ENCODE measurements at regions not wholly inside any gene's neighbourhood (a gene's known extent, or its start where the extent isn't known, plus 50 kb on each side); places are given as distances from the start of the nearest gene placed in this dataset.
"Not testable (repeated sequence)": the region's sequence is repeated elsewhere in the genome, so short reads cannot be mapped to it uniquely, and the experiment has no call there.

DNA sequence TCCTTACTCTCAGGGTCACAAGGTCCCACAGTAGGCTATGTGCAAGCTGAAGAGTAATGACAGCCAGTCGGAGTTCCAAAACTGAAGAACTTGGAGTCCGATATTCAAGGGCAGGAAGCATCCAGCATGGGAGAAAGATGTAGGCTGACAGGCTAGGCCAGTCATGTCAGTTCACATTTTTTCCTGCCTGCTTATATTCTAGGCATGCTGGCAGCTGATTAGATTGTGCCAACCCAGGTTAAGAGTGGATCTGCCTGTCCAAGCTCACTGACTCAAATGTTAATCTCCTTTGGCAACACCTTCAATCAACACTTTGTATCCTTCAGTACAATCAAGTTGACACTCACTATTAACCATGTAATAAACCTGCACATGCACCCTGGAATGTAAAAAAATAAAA is 960.9 kb upstream of the HS3ST1 start:
- intact Hi-C loops (cut with micrococcal nuclease): no loop called here
- ChIA-PET POLR2A (no interaction called here), CTCF (interaction anchor here (1.1 kb wide), 1 partner anchor 15 kb away, joined by 3 read pairs; no protein-coding TSS in a partner anchor)
- no peaks in the 10 kb centered on the region for H3K27me3 Mint-ChIP-seq
- Histone ChIP-seq H3K4me1 (ENCODE audit: control insufficient read depth in 2 of 2, insufficient read depth in 2 of 2, low read length in 2 of 2) (no peaks in the 10 kb centered on the region), H3K27me3 (ENCODE audit: control insufficient read depth in 2 of 2, insufficient read depth in 2 of 2, low read length in 2 of 2) (no peaks in the 10 kb centered on the region), H3K36me3 (ENCODE audit: control insufficient read depth in 2 of 3, insufficient read depth in 3 of 3, low read length in 3 of 3) (no peaks in the 10 kb centered on the region), H3K4me3 (ENCODE audit: low read length) (no peak overlapping the region), H3K9me3 (ENCODE audit: control insufficient read depth in 2 of 3, low read length in 3 of 3) (no peaks in the 10 kb centered on the region), H3K27ac (ENCODE audit: low read depth, low read length) (no peak overlapping the region)
- H3K4me3 Mint-ChIP-seq: no peak overlapping the region
- H3K9me3 Mint-ChIP-seq: peaks cover 0 to 13% (median 4%) of the 10 kb centered on the region in 11 donors
- no peak for DNase-seq
- H3K27ac Mint-ChIP-seq: no peak overlapping the region
- ATAC-seq: no peak
- H3K36me3 Mint-ChIP-seq: no peaks in the 10 kb centered on the region
- H3K4me1 Mint-ChIP-seq: no peaks in the 10 kb centered on the region

DNA sequence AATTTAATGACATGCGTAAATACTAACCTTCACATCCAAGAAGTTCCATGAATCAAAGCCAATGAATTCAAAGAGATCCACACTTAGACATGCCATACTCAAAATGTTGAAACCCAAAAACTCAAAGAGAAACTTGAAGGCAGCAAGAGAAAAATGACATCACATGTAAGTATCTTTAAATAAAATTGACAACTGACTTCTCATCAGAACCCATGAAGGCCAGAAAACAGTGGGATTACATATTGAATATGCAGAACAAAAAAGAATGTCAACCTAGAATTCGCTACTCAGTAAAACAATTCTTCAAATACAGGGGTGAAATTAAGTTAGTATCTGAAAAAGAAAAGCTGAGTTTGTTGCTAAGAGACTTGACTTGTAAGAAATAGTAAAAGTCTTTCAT is 953.9 kb upstream of the HS3ST1 start:
- no peak overlapping the region for H3K4me3 ChIP-seq (ENCODE audit: low read length)
- peaks cover 0 to 35% (median 6%) of the 10 kb centered on the region in 11 donors for H3K9me3 Mint-ChIP-seq
- no peaks in the 10 kb centered on the region for H3K4me1 ChIP-seq (ENCODE audit: control insufficient read depth in 2 of 2, insufficient read depth in 2 of 2, low read length in 2 of 2)
- H3K27ac ChIP-seq (ENCODE audit: low read depth, low read length): no peak overlapping the region
- ChIA-PET CTCF (no interaction called here), POLR2A (no interaction called here)
- no peak overlapping the region for H3K27ac Mint-ChIP-seq
- H3K9me3 ChIP-seq (ENCODE audit: control insufficient read depth in 2 of 3, low read length in 3 of 3): no peaks in the 10 kb centered on the region
- ATAC-seq: no peak
- no peaks in the 10 kb centered on the region for H3K27me3 ChIP-seq (ENCODE audit: control insufficient read depth in 2 of 2, insufficient read depth in 2 of 2, low read length in 2 of 2)
- H3K36me3 Mint-ChIP-seq: no peaks in the 10 kb centered on the region
- no peaks in the 10 kb centered on the region for H3K36me3 ChIP-seq (ENCODE audit: control insufficient read depth in 2 of 3, insufficient read depth in 3 of 3, low read length in 3 of 3)
- no peaks in the 10 kb centered on the region for H3K27me3 Mint-ChIP-seq
- DNase-seq: no peak
- H3K4me3 Mint-ChIP-seq: no peak overlapping the region
- intact Hi-C loops (cut with micrococcal nuclease): no loop called here
- no peaks in the 10 kb centered on the region for H3K4me1 Mint-ChIP-seq

DNA sequence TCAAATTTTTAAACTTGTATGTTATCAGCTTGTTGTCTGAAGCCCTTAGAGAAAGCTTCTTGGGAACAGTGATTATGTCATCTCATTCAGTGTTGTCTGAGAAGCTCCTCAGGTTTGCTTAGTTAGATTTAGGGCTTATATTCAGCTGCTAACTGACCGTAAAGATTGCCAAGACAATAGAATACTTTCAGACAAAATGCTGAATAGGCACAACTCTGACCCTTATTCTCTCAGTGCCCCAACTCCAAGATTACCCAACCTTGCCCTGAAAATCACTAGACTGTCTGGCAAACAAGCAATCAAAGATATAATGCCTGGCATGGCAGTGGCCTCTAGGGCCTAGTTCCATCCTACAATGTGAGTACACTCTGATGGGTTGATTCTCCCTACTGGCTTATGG is 950.5 kb upstream of the HS3ST1 start:
- CTCF ChIA-PET: no interaction called here
- peaks cover 0 to 37% (median 4%) of the 10 kb centered on the region in 11 donors for H3K9me3 Mint-ChIP-seq
- H3K27ac Mint-ChIP-seq: no peak overlapping the region
- no peaks in the 10 kb centered on the region for H3K36me3 ChIP-seq (ENCODE audit: control insufficient read depth in 2 of 3, insufficient read depth in 3 of 3, low read length in 3 of 3)
- no peaks in the 10 kb centered on the region for H3K9me3 ChIP-seq (ENCODE audit: control insufficient read depth in 2 of 3, low read length in 3 of 3)
- H3K27ac ChIP-seq (ENCODE audit: low read depth, low read length): no peak overlapping the region
- ATAC-seq (no peak), DNase-seq (no peak)
- no peaks in the 10 kb centered on the region for H3K36me3 Mint-ChIP-seq
- H3K27me3 Mint-ChIP-seq: no peaks in the 10 kb centered on the region
- intact Hi-C loops (cut with micrococcal nuclease): no loop called here
- H3K4me3 Mint-ChIP-seq: no peak overlapping the region
- no peak overlapping the region for H3K4me3 ChIP-seq (ENCODE audit: low read length)
- no peaks in the 10 kb centered on the region for H3K4me1 ChIP-seq (ENCODE audit: control insufficient read depth in 2 of 2, insufficient read depth in 2 of 2, low read length in 2 of 2)
- H3K4me1 Mint-ChIP-seq: no peaks in the 10 kb centered on the region
- POLR2A ChIA-PET: no interaction called here
- H3K27me3 ChIP-seq (ENCODE audit: control insufficient read depth in 2 of 2, insufficient read depth in 2 of 2, low read length in 2 of 2): no peaks in the 10 kb centered on the region

DNA sequence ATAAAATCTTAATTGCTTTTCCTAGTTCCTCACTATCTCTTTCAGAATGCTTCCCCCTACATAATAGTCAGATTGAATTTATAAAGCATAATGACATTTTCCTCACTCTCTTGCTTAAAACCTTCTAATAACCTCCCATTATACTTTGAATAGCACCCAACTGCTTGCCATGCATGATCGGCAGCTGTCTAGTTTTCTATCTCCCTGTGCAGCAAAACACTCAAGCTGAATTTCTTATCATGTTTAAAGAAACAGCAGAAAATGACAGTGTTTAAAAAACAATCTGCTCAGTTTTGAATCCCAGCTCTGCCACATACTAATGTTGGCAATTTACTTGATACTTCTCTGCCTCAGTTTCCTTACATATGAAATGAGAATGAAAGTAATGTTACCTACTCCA is 947.1 kb upstream of the HS3ST1 start:
- Histone ChIP-seq H3K27ac (ENCODE audit: low read depth, low read length) (no peak overlapping the region), H3K36me3 (ENCODE audit: control insufficient read depth in 2 of 3, insufficient read depth in 3 of 3, low read length in 3 of 3) (no peaks in the 10 kb centered on the region), H3K27me3 (ENCODE audit: control insufficient read depth in 2 of 2, insufficient read depth in 2 of 2, low read length in 2 of 2) (no peaks in the 10 kb centered on the region), H3K9me3 (ENCODE audit: control insufficient read depth in 2 of 3, low read length in 3 of 3) (no peaks in the 10 kb centered on the region), H3K4me3 (ENCODE audit: low read length) (no peak overlapping the region), H3K4me1 (ENCODE audit: control insufficient read depth in 2 of 2, insufficient read depth in 2 of 2, low read length in 2 of 2) (no peaks in the 10 kb centered on the region)
- ChIA-PET POLR2A (no interaction called here), CTCF (no interaction called here)
- Mint-ChIP-seq H3K36me3 (no peaks in the 10 kb centered on the region), H3K27me3 (no peaks in the 10 kb centered on the region), H3K27ac (no peak overlapping the region), H3K4me1 (no peaks in the 10 kb centered on the region), H3K9me3 (peaks cover 0 to 19% (median 4%) of the 10 kb centered on the region in 11 donors), H3K4me3 (no peak overlapping the region)
- intact Hi-C loops (cut with micrococcal nuclease): no loop called here
- DNase-seq: no peak
- ATAC-seq: no peak

DNA sequence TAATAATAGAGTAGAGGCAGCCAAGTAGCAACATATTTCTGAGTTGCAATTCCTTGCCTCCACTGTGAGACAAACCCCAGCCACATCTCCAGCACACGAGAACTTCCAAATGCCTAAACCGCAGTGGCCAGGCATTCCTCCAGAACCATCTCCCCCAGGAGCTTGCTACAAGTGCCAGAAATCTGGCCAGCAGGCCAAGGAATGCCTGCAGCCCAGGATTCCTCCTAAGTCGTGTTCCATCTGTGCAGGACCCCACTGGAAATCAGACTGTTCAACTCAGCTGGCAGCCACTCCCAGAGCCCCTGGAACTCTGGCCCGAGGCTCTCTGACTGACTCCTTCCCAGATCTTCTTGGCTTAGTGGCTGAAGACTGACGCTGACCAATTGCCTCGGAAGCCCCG is 937.2 kb upstream of the HS3ST1 start:
- H3K27me3 ChIP-seq (ENCODE audit: control insufficient read depth in 2 of 2, insufficient read depth in 2 of 2, low read length in 2 of 2); H3K27ac Mint-ChIP-seq; H3K4me1 Mint-ChIP-seq; H3K27ac ChIP-seq (ENCODE audit: low read depth, low read length); H3K4me3 Mint-ChIP-seq; ATAC-seq; H3K27me3 Mint-ChIP-seq; intact Hi-C loops (cut with micrococcal nuclease); CTCF ChIA-PET; POLR2A ChIA-PET; H3K9me3 ChIP-seq (ENCODE audit: control insufficient read depth in 2 of 3, low read length in 3 of 3); H3K36me3 ChIP-seq (ENCODE audit: control insufficient read depth in 2 of 3, insufficient read depth in 3 of 3, low read length in 3 of 3); H3K4me3 ChIP-seq (ENCODE audit: low read length); H3K4me1 ChIP-seq (ENCODE audit: control insufficient read depth in 2 of 2, insufficient read depth in 2 of 2, low read length in 2 of 2); H3K36me3 Mint-ChIP-seq; DNase-seq: not testable (repeated sequence)
- peaks cover 1 to 20% (median 9%) of the 10 kb centered on the region in 11 donors for H3K9me3 Mint-ChIP-seq

DNA sequence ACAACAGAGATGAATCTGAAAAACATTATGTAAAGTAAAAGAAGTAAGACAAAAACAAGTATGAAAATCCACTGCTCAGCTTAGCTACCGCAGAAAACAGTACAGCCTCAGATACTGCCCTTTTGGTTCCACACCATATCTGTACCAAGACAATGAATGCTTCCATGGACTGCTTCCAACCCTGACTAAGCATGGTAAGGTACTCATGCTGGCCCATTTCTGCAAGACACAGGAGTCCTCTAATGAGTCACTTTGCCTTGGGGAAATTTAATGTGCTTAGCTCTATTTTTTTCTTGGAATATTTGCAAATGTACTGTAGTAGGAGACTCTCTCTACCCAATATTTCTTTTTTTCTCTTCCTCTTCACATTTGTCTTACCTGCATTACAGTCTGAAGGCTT is 931.7 kb upstream of the HS3ST1 start:
- ChIA-PET POLR2A (no interaction called here), CTCF (no interaction called here)
- H3K27ac ChIP-seq (ENCODE audit: low read depth, low read length): no peak overlapping the region
- H3K27me3 ChIP-seq (ENCODE audit: control insufficient read depth in 2 of 2, insufficient read depth in 2 of 2, low read length in 2 of 2): no peaks in the 10 kb centered on the region
- no peaks in the 10 kb centered on the region for H3K36me3 ChIP-seq (ENCODE audit: control insufficient read depth in 2 of 3, insufficient read depth in 3 of 3, low read length in 3 of 3)
- Mint-ChIP-seq H3K27me3 (no peaks in the 10 kb centered on the region), H3K36me3 (no peaks in the 10 kb centered on the region), H3K4me3 (no peak overlapping the region), H3K27ac (no peak overlapping the region), H3K4me1 (no peaks in the 10 kb centered on the region), H3K9me3 (peaks cover 1 to 30% (median 9%) of the 10 kb centered on the region in 11 donors)
- intact Hi-C loops (cut with micrococcal nuclease): no loop called here
- no peak overlapping the region for H3K4me3 ChIP-seq (ENCODE audit: low read length)
- DNase-seq (no peak), ATAC-seq (no peak)
- H3K4me1 ChIP-seq (ENCODE audit: control insufficient read depth in 2 of 2, insufficient read depth in 2 of 2, low read length in 2 of 2): no peaks in the 10 kb centered on the region
- no peaks in the 10 kb centered on the region for H3K9me3 ChIP-seq (ENCODE audit: control insufficient read depth in 2 of 3, low read length in 3 of 3)

DNA sequence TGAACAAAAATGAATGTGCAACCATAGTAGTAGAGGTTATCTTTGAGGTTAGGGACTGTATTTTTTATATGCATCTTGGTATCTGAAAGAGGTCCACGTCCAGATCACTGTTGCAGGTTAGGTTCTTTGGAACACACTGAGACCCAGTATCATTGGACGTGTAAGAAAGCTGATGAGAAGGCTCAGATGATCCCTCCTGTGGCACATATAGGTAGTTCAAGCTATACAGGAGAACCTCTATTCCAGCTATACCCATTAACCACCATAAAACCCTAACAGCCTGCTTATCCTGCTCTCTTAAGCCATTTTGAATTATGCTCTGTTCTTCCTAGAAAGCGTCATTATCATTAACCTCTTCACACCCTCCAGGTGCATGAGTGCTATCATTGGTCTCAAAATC is 930.7 kb upstream of the HS3ST1 start:
- H3K36me3 ChIP-seq (ENCODE audit: control insufficient read depth in 2 of 3, insufficient read depth in 3 of 3, low read length in 3 of 3): no peaks in the 10 kb centered on the region
- H3K27ac Mint-ChIP-seq: no peak overlapping the region
- no peaks in the 10 kb centered on the region for H3K4me1 Mint-ChIP-seq
- H3K4me1 ChIP-seq (ENCODE audit: control insufficient read depth in 2 of 2, insufficient read depth in 2 of 2, low read length in 2 of 2): no peaks in the 10 kb centered on the region
- CTCF ChIA-PET: no interaction called here
- H3K9me3 ChIP-seq (ENCODE audit: control insufficient read depth in 2 of 3, low read length in 3 of 3): no peaks in the 10 kb centered on the region
- no peaks in the 10 kb centered on the region for H3K36me3 Mint-ChIP-seq
- H3K27ac ChIP-seq (ENCODE audit: low read depth, low read length): no peak overlapping the region
- no peak for ATAC-seq
- no peak overlapping the region for H3K4me3 Mint-ChIP-seq
- intact Hi-C loops (cut with micrococcal nuclease): no loop called here
- POLR2A ChIA-PET: no interaction called here
- H3K27me3 Mint-ChIP-seq: no peaks in the 10 kb centered on the region
- H3K27me3 ChIP-seq (ENCODE audit: control insufficient read depth in 2 of 2, insufficient read depth in 2 of 2, low read length in 2 of 2): no peaks in the 10 kb centered on the region
- H3K9me3 Mint-ChIP-seq: peaks cover 0 to 20% (median 6%) of the 10 kb centered on the region in 11 donors
- no peak overlapping the region for H3K4me3 ChIP-seq (ENCODE audit: low read length)
- DNase-seq: no peak

All from naive thymus-derived CD4-positive, alpha-beta T cell (primary cell).